Left colon (tissue), 2 donors: ENCODE measurements at regions not wholly inside any gene's neighbourhood (a gene's known extent, or its start where the extent isn't known, plus 50 kb on each side); places are given as distances from the start of the nearest gene placed in this dataset.

ENCODE experiments used
- ATAC-seq: fragments of 200-7000 bp; cut with Tn5 transposase; one replicate; pipeline ENCODE4 v1.9.1; 2020; ENCODE audit warnings: mild to moderate bottlenecking, moderate library complexity
- DNase-seq, 2 donors: peaks; one replicate each; pipeline ENCODE4 v3.0.0-alpha.2; 2020
- intact Hi-C, 2 donors: fragments of 100-400 bp; cut with DNase I in 1 of 2; cut with micrococcal nuclease in 1 of 2; formaldehyde crosslinking; loops; one replicate each; pipeline versions ENCODE4 v1.11.2 to v1.14.0; 2022; cut with DNase I, micrococcal nuclease
- donor health status: DM: no; HTN: no; CAD: no.
- donor health status: DM: yes; HTN: yes; CAD: no.

- DNase-seq (no peak), ATAC-seq (no peak)
- intact Hi-C loops = no loop called here
Measured at GRCh38 chr5:3854188-3854821, 258.7 kb downstream of the IRX1 start.

GRCh38 chr5:3856036-3856435 is 260.4 kb downstream of the IRX1 start:
- ATAC-seq = no peak
- no peak for DNase-seq
- intact Hi-C loops = no loop called here

- intact Hi-C loops = no loop called here
- no peak for ATAC-seq
- no peak for DNase-seq
Measured at GRCh38 chr5:3858524-3858923, 262.9 kb downstream of the IRX1 start.

GRCh38 chr5:3862906-3863305 is 267.3 kb downstream of the IRX1 start:
- intact Hi-C loops = no loop called here
- DNase-seq = no peak
- no peak for ATAC-seq

- ATAC-seq = no peak
- intact Hi-C loops = no loop called here
Measured at GRCh38 chr5:3875144-3875543, 279.5 kb downstream of the IRX1 start.

GRCh38 chr5:3878267-3878666 is 282.6 kb downstream of the IRX1 start:
- no peak for ATAC-seq
- intact Hi-C loops = no loop called here
- DNase-seq = no peak

More at GRCh38 chr5:3875144-3875543, 279.5 kb downstream of the IRX1 start:
- DNase-seq = no peak

GRCh38 chr5:3883040-3883439 is 287.4 kb downstream of the IRX1 start:
- DNase-seq (no peak), ATAC-seq (no peak)
- intact Hi-C loops = no loop called here

- intact Hi-C loops = no loop called here
- DNase-seq (no peak), ATAC-seq (no peak)
Measured at GRCh38 chr5:3886524-3887451, 291.2 kb downstream of the IRX1 start.

GRCh38 chr5:3888310-3888709 is 292.7 kb downstream of the IRX1 start:
- DNase-seq (no peak), ATAC-seq (no peak)
- intact Hi-C loops = no loop called here

- no peak for ATAC-seq
- intact Hi-C loops = no loop called here
- DNase-seq = no peak
Measured at GRCh38 chr5:3889412-3890142, 293.9 kb downstream of the IRX1 start.

GRCh38 chr5:3891113-3891512 is 295.5 kb downstream of the IRX1 start:
- intact Hi-C loops = no loop called here
- no peak for DNase-seq
- no peak for ATAC-seq

- intact Hi-C loops = no loop called here
- DNase-seq (no peak), ATAC-seq (no peak)
Measured at GRCh38 chr5:3893527-3893926, 297.9 kb downstream of the IRX1 start.

GRCh38 chr5:3893975-3894374 is 298.3 kb downstream of the IRX1 start:
- DNase-seq (no peak), ATAC-seq (no peak)
- intact Hi-C loops = no loop called here

GRCh38 chr5:3896098-3896497 is 300.5 kb downstream of the IRX1 start:
- intact Hi-C loops = no loop called here
- DNase-seq (no peak), ATAC-seq (no peak)

- ATAC-seq = no peak
- intact Hi-C loops = no loop called here
Measured at GRCh38 chr5:3899093-3899492, 303.5 kb downstream of the IRX1 start.

GRCh38 chr5:3904584-3904983 is 309.0 kb downstream of the IRX1 start:
- intact Hi-C loops = no loop called here
- ATAC-seq (no peak), DNase-seq (no peak)

More at GRCh38 chr5:3899093-3899492, 303.5 kb downstream of the IRX1 start:
- DNase-seq = no peak

GRCh38 chr5:3905031-3905430 is 309.4 kb downstream of the IRX1 start:
- ATAC-seq = no peak
- no peak for DNase-seq
- intact Hi-C loops = no loop called here

GRCh38 chr5:3905521-3905920 is 309.9 kb downstream of the IRX1 start:
- DNase-seq (no peak), ATAC-seq (no peak)
- intact Hi-C loops = no loop called here

- intact Hi-C loops = no loop called here
- no peak for ATAC-seq
- DNase-seq = no peak
Measured at GRCh38 chr5:3911111-3911510, 315.5 kb downstream of the IRX1 start.

- intact Hi-C loops = no loop called here
- DNase-seq = no peak
- ATAC-seq = no peak
Measured at GRCh38 chr5:3911773-3912172, 316.1 kb downstream of the IRX1 start.
